Ishikawa (cell line): ENCODE measurements at regions not wholly inside any gene's neighbourhood (a gene's known extent, or its start where the extent isn't known, plus 50 kb on each side); places are given as distances from the start of the nearest gene placed in this dataset.

Experiments used
- CEBPB ChIP-seq: IDR thresholded peaks from 2 replicates; pipeline ENCODE4 v1.6.1; 2012
- CREB1 ChIP-seq: IDR thresholded peaks from 2 replicates; pipeline ENCODE4 v1.6.1; 2012; ENCODE audit warnings: low read depth
- EGR1 ChIP-seq: IDR thresholded peaks from 2 replicates; pipeline ENCODE4 v1.6.1; 2012
- EP300 ChIP-seq: IDR thresholded peaks from 2 replicates; pipeline ENCODE4 v1.6.1; 2012; ENCODE audit warnings: borderline replicate concordance
- FOXM1 ChIP-seq: IDR thresholded peaks from 2 replicates; pipeline ENCODE4 v1.6.1; 2012; ENCODE audit warnings: low read depth, borderline replicate concordance
- NFIC ChIP-seq: IDR thresholded peaks from 2 replicates; pipeline ENCODE4 v1.6.1; 2012
- RAD21 ChIP-seq: IDR thresholded peaks from 2 replicates; pipeline ENCODE4 v1.6.1; 2012; ENCODE audit warnings: low read depth
- TAF1 ChIP-seq: IDR thresholded peaks from 2 replicates; pipeline ENCODE4 v1.6.1; 2012; ENCODE audit warnings: low read depth, mild to moderate bottlenecking
- TCF12 ChIP-seq: IDR thresholded peaks from 2 replicates; pipeline ENCODE4 v1.6.1; 2012; ENCODE audit warnings: low read depth
- TEAD4 ChIP-seq: IDR thresholded peaks from 2 replicates; pipeline ENCODE4 v1.6.1; 2012
- YY1 ChIP-seq: IDR thresholded peaks from 2 replicates; pipeline ENCODE4 v1.6.1; 2012; ENCODE audit warnings: low read depth
- ZBTB7A ChIP-seq: IDR thresholded peaks from 2 replicates; pipeline ENCODE4 v1.6.1; 2012; ENCODE audit warnings: low read depth
- TF ChIP-seq, protein P1 (sequence below): IDR thresholded peaks from 2 replicates; pipeline ENCODE4 v1.6.1; 2012
- TF ChIP-seq, protein P2 (sequence below): IDR thresholded peaks from 2 replicates; pipeline ENCODE4 v1.6.1; 2012
- TF ChIP-seq, protein P3 (sequence below): IDR thresholded peaks from 2 replicates; pipeline ENCODE4 v1.6.1; 2012; ENCODE audit warnings: low read depth, mild to moderate bottlenecking

DNA sequence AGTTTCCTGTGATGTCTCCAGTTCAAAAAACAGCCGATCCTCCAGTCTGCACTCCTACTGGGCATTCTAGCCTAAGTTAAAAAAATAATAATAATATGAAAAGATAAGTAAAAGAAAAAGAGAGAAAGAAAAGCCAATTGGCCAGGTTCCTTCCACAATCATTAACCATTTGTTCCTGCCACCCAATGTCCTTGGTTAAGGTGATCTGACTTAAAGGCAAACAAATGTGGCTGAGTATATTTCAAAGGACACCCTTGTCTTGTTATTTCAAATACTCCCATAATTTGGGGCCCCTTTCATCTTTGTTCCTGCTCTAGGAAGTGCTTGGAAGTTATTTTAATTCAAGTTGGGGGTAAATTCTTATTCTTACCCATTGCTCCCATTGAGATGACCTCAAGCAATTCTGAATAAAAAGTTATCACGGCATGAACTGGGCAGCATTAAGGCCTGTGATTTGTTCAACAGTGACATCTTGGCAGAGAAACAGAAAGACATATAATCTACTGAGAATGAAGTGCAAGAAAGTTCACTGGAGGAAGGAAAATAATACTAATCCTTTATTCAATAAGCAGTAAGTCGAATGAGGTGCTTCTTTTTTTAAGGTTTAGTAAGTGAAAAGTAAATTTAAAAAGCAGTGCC is 1054.5 kb upstream of the FANCL start:
- no peak for TF ChIP-seq NFIC
- TF ChIP-seq, protein P1, sequence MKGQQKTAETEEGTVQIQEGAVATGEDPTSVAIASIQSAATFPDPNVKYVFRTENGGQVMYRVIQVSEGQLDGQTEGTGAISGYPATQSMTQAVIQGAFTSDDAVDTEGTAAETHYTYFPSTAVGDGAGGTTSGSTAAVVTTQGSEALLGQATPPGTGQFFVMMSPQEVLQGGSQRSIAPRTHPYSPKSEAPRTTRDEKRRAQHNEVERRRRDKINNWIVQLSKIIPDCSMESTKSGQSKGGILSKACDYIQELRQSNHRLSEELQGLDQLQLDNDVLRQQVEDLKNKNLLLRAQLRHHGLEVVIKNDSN = no peak
- no peak for TF ChIP-seq EGR1
- TF ChIP-seq FOXM1 = no peak

DNA sequence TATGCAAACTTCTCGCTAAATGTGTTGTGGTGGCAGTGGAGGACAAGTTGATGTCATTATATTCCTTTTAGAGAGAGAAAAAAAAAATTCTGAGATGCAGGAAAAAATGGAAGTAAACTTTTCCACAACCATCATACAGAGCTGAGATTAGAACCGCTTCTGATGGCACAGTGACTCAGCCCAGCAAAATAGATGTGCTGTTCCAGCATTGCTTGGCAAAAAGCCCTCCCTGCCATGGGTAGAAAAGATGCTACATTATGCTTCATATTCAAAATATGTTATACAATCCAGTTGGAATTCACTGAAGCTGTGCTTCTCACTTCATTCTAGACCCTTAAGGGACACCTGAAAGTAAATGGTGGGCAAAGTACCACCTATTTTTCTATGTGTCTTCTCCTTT is 1047.6 kb upstream of the FANCL start:
- TF ChIP-seq EGR1 = no peak
- TF ChIP-seq FOXM1 = no peak
- TF ChIP-seq, protein P1 = no peak
- no peak for TF ChIP-seq ZBTB7A
- TF ChIP-seq CREB1 = no peak
- TF ChIP-seq, protein P2, sequence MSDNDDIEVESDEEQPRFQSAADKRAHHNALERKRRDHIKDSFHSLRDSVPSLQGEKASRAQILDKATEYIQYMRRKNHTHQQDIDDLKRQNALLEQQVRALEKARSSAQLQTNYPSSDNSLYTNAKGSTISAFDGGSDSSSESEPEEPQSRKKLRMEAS = no peak
- TF ChIP-seq CEBPB = no peak
- TF ChIP-seq NFIC = no peak

DNA sequence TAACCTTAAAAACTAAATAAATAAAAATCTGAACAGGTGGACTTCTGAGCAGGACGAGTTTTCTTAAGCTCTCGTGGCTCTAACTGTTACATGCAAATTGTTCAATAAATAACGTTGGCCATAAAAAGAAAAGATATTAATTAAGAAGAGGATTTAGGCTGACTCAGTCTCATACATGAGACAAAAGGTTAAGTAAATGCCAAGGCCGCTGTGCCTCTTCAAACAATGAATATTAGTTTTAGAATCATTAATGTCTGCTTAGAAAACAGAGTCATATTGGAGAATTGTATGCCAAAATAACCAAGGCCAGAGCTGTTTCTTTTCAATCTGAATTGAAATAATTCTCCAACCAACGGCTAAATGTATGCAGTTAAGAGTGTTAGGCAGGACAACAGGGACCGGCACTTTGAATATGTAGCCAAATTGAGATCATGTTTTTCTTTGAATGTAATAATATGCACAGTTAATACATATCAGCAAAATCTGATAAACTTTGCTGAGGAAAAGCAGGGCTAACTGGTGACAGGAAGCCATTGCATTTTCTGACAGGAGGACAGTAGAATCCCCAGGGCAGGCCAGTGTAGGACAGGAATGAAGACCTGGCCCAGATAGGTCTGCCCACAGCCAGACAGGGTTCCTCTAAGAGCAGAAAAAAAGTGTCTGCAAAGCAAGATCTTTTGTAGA is 1041.4 kb upstream of the FANCL start:
- TF ChIP-seq YY1 = no peak
- TF ChIP-seq RAD21 = no peak
- no peak for TF ChIP-seq ZBTB7A
- TF ChIP-seq, protein P3, sequence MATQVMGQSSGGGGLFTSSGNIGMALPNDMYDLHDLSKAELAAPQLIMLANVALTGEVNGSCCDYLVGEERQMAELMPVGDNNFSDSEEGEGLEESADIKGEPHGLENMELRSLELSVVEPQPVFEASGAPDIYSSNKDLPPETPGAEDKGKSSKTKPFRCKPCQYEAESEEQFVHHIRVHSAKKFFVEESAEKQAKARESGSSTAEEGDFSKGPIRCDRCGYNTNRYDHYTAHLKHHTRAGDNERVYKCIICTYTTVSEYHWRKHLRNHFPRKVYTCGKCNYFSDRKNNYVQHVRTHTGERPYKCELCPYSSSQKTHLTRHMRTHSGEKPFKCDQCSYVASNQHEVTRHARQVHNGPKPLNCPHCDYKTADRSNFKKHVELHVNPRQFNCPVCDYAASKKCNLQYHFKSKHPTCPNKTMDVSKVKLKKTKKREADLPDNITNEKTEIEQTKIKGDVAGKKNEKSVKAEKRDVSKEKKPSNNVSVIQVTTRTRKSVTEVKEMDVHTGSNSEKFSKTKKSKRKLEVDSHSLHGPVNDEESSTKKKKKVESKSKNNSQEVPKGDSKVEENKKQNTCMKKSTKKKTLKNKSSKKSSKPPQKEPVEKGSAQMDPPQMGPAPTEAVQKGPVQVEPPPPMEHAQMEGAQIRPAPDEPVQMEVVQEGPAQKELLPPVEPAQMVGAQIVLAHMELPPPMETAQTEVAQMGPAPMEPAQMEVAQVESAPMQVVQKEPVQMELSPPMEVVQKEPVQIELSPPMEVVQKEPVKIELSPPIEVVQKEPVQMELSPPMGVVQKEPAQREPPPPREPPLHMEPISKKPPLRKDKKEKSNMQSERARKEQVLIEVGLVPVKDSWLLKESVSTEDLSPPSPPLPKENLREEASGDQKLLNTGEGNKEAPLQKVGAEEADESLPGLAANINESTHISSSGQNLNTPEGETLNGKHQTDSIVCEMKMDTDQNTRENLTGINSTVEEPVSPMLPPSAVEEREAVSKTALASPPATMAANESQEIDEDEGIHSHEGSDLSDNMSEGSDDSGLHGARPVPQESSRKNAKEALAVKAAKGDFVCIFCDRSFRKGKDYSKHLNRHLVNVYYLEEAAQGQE = no peak
- no peak for TF ChIP-seq TCF12
- TF ChIP-seq, protein P1 = no peak
- TF ChIP-seq FOXM1 = no peak
- TF ChIP-seq EP300 = no peak

DNA sequence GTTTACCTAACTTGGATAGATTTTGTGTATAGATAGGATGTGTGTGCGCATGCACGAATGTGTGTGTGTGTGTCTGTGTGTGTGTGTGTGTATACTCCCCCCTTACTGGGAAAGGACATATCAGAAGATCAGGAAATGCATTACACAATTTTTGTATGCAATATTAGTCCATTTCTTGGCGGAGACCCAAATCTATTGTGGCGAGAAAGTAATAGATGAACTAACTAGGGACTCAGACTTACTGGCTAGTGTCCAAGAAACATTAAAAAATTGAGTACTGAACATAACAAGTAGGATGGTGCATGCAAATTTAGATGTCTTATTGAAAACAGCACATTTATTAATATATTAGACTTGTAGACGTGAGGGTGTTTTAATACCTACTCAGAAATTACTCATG is 1036.5 kb upstream of the FANCL start:
- no peak for TF ChIP-seq TAF1
- TF ChIP-seq EP300 = no peak
- TF ChIP-seq, protein P3 = no peak
- TF ChIP-seq, protein P1 = no peak
- no peak for TF ChIP-seq CEBPB
- TF ChIP-seq YY1 = no peak
- no peak for TF ChIP-seq EGR1
- no peak for TF ChIP-seq CREB1
- TF ChIP-seq TEAD4 = no peak
- TF ChIP-seq NFIC = no peak
- TF ChIP-seq, protein P2 = no peak
- no peak for TF ChIP-seq FOXM1
- no peak for TF ChIP-seq ZBTB7A
- TF ChIP-seq TCF12 = no peak
- no peak for TF ChIP-seq RAD21

DNA sequence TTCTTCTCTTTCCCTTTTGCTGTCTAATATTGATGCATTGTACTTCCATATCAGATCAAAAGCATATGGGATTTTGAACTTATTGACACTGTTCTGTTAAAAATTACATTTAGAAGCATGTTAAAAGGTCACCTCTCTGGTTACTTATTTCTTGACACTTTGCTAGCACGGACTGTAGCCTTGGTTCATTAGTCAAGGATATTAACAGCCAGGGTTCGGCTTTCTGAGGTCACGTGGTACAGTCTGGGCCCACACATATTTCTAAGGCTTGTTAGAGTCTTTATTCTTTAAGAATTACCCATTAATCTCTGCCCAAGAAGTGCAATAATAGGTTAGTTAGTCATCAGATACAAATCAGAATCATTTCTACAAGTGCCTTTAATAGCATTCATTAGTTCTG is 1035.8 kb upstream of the FANCL start:
- TF ChIP-seq ZBTB7A (no peak), TEAD4 (no peak), NFIC (no peak), CREB1 (no peak), TCF12 (no peak), EP300 (no peak), YY1 (no peak), TAF1 (no peak), CEBPB (no peak), RAD21 (no peak), EGR1 (no peak), FOXM1 (no peak)
- TF ChIP-seq, protein P3 = no peak
- TF ChIP-seq, protein P2 = no peak
- TF ChIP-seq, protein P1 = no peak
